GM18498 (cell line): ENCODE measurements at regions not wholly inside any gene's neighbourhood (a gene's known extent, or its start where the extent isn't known, plus 50 kb on each side); places are given as distances from the start of the nearest gene placed in this dataset.
"Not testable (repeated sequence)": the region's sequence is repeated elsewhere in the genome, so short reads cannot be mapped to it uniquely, and the experiment has no call there.

ENCODE experiments used
- ATAC-seq: cut with Tn5 transposase; IDR thresholded peaks from one replicate; pipeline ENCODE4 v1.9.1; 2021; ENCODE audit warnings: mild to moderate bottlenecking, moderate library complexity; ENCODE audit not compliant: unreplicated experiment

DNA sequence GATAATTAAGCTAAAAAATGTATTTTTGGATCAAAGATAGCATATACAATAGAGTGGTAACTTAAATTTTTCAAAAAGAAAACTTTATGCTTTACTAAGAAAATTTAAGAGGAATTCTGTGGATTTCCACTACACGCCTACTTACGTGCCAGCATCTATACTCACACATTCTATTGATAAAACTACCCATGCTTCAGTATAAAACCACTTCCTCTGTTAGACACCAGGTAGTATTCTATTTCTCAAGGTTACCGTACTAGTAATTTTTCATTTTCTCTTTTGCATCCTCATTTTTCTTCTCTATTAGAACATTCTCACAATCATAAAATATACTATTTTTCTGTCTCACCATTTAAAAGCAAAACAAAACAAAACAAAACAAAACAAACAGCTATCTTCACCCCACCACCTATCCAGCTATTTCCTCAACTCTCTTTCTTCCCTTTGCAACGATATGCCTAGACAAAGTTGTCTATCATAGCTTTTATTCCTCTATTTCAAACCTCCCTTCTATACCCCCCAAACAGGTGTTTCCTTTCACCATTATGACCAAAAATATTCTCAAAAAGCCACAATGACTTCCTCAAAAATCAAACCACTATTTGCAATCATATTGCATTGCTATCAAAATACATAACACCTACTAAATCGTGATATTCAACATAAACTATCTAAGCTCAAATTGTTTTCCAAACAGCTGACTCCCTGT is 1652.0 kb downstream of the MRPL39 start:
- no peak for ATAC-seq

DNA sequence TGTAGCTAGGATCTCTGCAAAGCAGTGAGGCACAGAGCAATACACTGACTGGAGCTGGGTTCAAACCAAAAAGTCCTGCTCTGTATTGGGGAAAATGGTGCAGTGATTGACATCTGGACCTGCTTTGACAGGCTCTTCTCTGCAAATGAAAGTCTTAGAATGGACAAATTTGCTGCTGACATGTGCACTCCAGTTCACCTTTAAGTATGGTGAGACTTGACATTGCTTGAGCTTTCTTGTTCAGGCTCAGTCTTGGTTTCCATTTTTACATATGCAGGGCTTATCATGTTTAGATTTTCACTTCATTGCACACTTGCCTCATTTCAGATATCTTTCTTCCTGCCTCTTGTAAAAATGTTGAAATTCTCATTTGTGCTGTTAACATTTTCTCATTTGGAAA is 1655.0 kb downstream of the MRPL39 start:
- ATAC-seq, result no peak

DNA sequence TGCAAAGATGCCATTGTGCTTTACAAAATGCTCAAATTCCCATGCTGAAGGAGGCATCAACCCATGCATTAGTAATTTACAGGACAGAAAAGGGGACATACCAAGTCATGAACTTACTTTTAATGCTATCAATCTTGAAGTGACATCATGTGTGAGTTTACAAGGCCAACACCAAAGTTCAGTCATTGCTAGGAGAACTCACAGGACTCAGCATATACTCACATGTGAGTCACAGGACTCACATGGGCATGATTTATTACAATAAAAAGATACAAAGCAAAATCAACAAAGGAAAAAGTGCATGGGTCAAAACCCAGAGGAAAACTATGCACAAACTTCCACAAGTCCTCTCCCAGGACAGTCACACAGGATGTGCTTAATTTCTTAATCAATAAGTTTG is 1656.0 kb downstream of the MRPL39 start:
- ATAC-seq, result no peak

DNA sequence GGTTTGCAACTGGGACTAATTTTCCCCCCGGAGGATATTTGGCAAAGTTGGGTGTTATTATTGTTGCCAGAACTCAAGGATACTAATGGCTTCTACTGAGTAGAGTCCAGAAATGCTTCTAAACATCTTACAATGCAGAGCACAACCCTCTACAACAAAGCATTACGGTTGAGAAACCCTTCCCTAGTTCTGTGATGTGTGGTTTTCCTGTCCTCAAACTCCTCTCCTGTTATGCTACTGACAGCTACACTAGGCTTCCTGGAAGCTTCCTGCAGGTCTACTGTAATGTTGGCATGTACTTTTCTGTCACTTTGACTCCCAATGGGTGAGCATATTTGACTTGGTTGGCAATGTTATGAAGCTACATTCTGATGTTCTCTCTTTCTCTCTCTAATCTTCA is 1656.9 kb downstream of the MRPL39 start:
- ATAC-seq, result no peak

DNA sequence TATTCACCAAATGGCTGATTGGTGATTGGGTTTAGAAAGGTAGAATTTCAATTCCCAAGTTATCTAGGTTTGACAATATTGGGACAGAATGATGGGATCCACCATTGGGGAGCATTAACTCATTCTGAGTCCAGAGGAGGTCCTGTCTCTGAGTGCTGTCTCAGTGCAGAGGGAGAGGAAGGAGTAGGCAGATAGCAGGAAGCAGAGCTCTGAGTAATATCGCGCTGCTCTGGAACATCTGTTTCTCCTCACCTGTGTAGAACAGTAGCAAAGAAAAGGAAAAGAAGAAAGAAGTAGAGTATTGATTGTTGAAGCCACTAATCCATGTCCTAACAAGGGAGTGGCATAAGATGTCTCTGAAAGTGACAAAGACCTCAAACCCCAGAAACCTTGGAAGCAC is 1657.8 kb downstream of the MRPL39 start:
- no peak for ATAC-seq

DNA sequence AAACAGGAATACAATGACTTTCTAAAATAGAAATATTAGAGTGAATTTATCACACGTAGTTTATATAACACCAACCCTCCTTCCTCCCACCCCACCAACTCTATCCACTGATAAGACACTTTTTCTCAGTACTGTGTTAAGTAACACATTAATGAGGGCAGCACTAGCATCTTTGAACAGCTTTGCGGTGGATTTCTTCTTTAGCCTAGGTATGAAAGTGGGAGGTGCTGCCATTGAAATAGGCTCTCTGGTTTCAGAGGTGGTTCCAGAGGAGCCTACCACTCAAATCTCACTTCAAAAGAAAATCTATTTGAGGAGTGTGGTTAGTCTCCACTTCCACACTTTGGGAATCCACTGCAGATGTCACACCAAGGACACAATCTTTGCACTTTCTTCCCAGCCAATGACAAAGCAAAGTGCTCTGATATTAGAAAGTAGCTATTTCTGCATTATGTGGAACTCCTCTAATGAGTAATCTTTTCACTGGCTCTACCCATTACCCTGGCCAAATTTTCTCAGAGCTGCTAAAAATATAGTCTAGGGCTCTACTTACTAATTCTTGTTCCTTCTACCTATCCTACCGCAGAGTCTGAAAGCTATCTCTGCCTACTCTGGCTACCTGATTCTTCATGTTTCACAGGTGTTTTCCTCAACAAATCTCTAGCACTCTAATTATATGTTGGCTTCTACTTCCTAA is 1667.8 kb downstream of the MRPL39 start:
- peak; percentile 85 for ATAC-seq

DNA sequence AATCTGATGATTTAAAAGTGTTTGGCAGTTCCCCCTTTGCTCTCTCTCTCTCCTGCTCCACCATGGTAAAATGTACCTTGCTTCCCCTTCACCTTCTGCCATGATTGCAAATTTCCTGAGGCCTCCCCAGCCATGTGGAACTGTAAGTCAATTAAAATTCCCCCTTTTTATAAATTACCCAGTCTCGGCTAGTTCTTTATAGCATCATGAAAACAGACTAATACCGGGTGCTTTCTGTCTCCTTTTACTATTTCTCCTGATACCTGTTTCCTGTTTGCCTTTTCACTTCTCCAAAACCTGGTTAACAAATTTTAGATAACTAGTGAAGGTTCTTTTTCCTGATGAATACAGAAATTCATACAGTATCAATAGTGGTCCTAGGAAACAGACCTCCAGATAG is 1670.3 kb downstream of the MRPL39 start:
- ATAC-seq, result no peak

GRCh38 chr21:23936224-23936623 is 1671.1 kb downstream of the MRPL39 start:
- no peak for ATAC-seq

DNA sequence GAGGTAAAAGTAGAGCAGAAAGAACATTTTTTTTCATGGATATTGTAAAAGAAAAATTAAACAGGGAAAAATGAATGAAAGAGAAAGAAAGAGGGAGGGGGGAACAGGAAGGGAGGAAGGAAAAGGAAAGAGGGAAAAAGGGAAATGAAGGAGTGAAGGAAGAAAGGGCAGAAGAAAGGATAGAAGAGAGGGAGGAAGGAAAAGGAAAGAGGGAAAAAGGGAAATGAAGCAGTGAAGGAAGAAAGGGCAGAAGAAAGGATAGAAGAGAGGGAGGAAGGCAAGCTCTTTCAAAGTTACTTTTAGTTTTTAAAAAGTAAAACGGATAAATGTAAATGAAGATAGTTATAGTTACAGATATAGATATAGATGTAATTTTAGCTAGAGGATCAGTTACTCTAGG is 1676.7 kb downstream of the MRPL39 start:
- no peak for ATAC-seq

GRCh38 chr21:23926430-23926829 is 1680.9 kb downstream of the MRPL39 start:
- not testable (repeated sequence) for ATAC-seq

DNA sequence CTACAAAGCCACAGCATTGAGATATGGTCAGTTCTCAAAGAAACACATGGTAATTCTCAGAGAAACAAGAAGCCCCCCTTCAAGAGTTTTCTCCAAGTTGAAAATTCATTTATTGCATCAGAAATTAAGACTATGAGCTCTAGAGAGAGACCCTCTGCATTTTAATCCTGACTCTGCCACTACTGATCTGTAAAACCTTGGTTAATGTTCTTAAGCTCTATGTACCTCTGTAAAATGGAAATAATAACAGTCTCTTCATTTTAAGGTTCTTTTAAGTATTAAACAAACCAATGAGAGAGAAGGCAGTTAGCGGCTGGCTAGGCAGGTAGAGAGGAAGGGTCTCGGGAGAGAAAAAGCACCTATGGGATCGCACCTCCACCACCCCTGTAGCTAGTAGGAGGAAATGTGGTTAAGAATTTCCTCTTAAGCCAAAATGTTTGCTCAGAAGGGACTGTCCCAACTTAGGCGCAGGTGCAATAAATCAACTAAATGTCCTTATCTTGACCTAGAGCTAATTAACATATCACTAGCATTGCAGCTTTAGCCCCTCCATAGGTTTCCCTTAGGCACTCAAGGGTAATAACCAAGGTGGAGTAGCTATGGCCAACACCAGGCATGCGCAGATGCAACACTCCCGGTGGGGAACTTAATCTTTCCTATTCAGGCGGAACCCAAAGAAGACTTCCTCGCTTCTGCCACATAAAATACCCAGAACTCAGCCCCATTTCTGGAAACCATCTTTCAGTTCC is 1685.4 kb downstream of the MRPL39 start:
- ATAC-seq, result no peak

GRCh38 chr21:23900727-23901126 is 1706.6 kb downstream of the MRPL39 start:
- ATAC-seq, result no peak

DNA sequence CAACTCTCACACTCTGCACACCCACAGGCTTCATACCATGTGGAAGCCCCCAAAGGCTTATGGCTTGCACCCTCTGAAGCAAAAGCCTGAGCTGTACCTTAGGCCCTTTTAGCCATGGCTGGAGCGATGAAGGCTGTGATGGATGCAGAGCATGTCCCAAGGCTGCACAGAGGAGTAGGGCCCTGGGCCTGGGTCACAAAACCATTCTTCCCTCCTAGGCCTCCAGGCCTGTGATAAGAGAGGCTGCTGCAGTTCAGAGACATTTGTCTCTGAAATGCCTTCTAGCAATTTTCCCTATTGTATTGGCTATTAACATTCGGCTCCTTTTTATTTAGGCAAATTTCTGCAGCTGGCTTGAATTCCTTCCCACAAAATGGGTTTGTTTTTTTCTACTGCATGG is 1707.7 kb downstream of the MRPL39 start:
- ATAC-seq, result no peak

GRCh38 chr21:23890652-23891051 is 1716.6 kb downstream of the MRPL39 start:
- ATAC-seq, result no peak

GRCh38 chr21:23887725-23888306 is 1719.5 kb downstream of the MRPL39 start:
- peak; percentile 84 for ATAC-seq

DNA sequence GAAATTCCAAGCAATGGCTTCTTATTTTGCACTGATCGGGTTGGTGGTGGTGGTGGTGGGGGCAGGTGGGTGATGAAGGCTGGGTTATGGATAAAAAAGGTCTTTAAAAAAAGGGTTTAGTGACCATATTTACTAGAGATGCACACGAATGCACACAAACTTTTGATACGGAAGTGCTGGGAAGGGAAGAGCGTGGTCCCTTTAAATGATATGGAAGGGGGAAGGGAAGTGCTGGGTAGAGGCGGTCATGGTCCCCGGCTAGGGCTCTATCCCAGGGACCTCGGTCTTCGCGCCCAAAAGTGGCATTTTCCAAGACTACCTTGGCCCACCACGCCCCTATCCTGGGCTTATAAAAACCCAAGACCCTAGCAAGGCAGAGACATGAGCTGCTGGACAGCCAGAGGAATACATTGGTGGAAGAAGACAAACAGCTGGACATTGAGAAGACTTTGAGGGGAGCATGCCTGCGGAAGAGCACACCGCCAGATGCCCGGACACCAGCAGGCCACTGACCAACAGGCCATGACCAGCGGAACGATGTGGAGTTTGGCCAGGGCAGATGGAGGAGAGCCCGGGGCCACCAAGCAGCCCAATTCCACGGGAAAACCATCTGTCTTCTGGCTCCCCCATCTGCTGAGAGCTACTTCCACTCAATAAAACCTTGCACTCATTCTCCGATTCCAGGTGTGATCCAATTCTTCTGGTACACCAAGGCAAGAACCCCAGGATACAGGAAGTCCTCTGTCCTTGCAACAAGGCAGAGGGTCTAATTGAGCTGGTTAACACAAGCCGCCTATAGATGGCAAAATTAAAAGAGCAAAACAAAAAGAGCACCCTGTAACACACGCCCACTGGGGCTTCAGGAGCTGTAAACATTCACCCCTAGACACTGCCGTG is 1720.2 kb downstream of the MRPL39 start:
- no peak for ATAC-seq

DNA sequence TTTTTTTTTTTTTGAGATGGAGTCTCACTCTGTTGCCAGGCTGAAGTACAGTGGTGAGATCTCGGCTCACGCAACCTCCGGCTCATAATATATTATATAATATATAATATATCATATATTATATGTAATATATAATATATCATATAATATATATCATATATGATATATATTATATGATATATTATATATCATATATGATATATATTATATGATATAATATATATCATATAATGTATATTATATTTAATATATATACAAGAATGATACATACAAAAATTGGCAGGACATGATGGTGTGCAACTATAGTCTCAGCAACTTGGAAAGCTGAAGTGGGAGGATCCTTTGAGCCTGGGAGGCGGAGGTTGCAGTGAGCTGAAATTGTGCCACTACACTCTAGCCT is 1725.5 kb downstream of the MRPL39 start:
- no peak for ATAC-seq

DNA sequence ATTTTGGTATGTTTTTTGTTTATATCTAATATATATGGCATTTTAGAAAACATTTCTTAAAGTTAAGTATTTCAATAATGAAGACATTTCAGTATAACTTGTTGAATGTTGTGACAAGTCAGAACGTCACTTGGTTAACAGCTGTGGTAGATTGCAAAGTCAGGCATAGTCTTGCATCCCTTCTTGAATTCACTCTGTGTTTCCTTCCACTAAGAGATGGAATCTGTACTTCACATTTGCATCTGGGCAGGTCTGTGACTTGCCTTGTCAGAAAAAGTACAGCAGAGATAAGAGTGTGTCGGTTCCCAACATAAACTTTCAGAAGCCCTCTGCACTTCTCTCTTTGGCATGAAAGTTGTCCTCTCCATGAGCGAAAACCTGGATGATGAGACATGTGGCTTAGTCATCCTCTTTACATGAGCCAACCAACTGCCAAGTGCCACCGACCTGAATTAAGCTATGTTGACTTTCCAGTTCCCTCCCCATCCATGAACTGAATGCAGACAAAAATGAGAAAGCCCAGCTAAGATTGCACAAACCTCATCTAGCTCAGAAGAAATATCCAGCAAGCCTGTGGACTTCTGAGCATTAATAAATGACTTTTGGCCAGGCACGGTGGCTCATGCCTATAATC is 1730.2 kb downstream of the MRPL39 start:
- ATAC-seq, result no peak

- no peak for ATAC-seq
These were observed 1733.0 kb downstream of the MRPL39 start for GRCh38 chr21:23874271-23874670.

GRCh38 chr21:23861911-23862504 is 1745.3 kb downstream of the MRPL39 start:
- ATAC-seq, result no peak
